ENCODE measurements at regions not wholly inside any gene's neighbourhood (a gene's known extent, or its start where the extent isn't known, plus 50 kb on each side); places are given as distances from the start of the nearest gene placed in this dataset.

GRCh38 chr7:12456506-12456905 lies 52.8 kb upstream of the VWDE start:
- Histone ChIP-seq H3K27me3 (ENCODE audit: control insufficient read depth, insufficient read depth) (no peaks in the 10 kb centered on the region), H3K4me3 (ENCODE audit: low read length) (no peak overlapping the region), H3K27ac (ENCODE audit: low read length) (no peak overlapping the region), H3K4me1 (ENCODE audit: control insufficient read depth, insufficient read depth, low read length) (no peaks in the 10 kb centered on the region), H3K9me3 (ENCODE audit: control insufficient read depth, low read length) (no peaks in the 10 kb centered on the region)
- DNase-seq (peak in 1 of 3 donors; percentile 40), ATAC-seq (no peak)
- 26% methylated on average over 1 of the region's 1 CpG for WGBS
- intact Hi-C loops (cut with DNase I), result loop anchor here in 3 of 4 donors (5.0 kb wide), 1 partner anchor 36 kb away; no protein-coding TSS in a partner anchor

- DNase-seq (no peak), ATAC-seq (peak; percentile 61 to 76)
- no peaks in the 10 kb centered on the region for H3K9me3 ChIP-seq (ENCODE audit: control insufficient read depth, low read length)
- no peak overlapping the region for H3K27ac ChIP-seq (ENCODE audit: low read length)
- H3K27me3 ChIP-seq (ENCODE audit: control insufficient read depth, insufficient read depth), result no peaks in the 10 kb centered on the region
- no peaks in the 10 kb centered on the region for H3K4me1 ChIP-seq (ENCODE audit: control insufficient read depth, insufficient read depth, low read length)
- no peak overlapping the region for H3K4me3 ChIP-seq (ENCODE audit: low read length)
- WGBS, result 41% methylated on average over 4 of the region's 4 CpGs
- intact Hi-C loops (cut with DNase I), result loop anchor here in 3 of 4 donors (5.0 kb wide), 1 partner anchor 34 kb away; no protein-coding TSS in a partner anchor
Observed at GRCh38 chr7:12458520-12459131, 55.0 kb upstream of the VWDE start.

DNA sequence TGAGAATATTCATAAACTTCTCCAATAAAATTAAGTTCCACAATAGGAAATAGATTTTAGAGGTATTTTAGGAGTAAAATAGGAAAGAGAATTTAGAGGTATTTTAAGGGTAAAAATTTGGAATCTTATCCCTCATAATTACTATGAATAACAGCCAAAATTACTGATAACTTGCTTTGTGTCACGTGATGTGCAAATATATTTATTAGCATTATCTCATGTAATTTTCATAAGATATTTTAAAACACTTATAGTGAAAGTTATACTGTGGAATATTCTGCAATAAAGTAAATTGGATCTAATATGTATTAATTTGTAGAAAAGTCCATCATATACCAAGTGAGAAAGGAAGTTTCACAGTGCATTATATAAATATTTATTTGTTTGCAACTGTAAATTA lies 64.2 kb upstream of the VWDE start:
- no peak overlapping the region for H3K27ac ChIP-seq (ENCODE audit: low read length)
- intact Hi-C loops (cut with DNase I), result no loop called here
- no peak for DNase-seq
- no peak for ATAC-seq
- no peak overlapping the region for H3K4me3 ChIP-seq (ENCODE audit: low read length)
- H3K27me3 ChIP-seq (ENCODE audit: control insufficient read depth, insufficient read depth), result no peaks in the 10 kb centered on the region
- no peaks in the 10 kb centered on the region for H3K4me1 ChIP-seq (ENCODE audit: control insufficient read depth, insufficient read depth, low read length)
- 62% methylated on average over 1 of the region's 1 CpG for WGBS
- H3K9me3 ChIP-seq (ENCODE audit: control insufficient read depth, low read length), result no peaks in the 10 kb centered on the region

- Histone ChIP-seq H3K27me3 (ENCODE audit: control insufficient read depth, insufficient read depth) (no peaks in the 10 kb centered on the region), H3K4me1 (ENCODE audit: control insufficient read depth, insufficient read depth, low read length) (no peaks in the 10 kb centered on the region), H3K27ac (ENCODE audit: low read length) (no peak overlapping the region), H3K9me3 (ENCODE audit: control insufficient read depth, low read length) (no peaks in the 10 kb centered on the region), H3K4me3 (ENCODE audit: low read length) (no peak overlapping the region)
- 79% methylated on average over 5 of the region's 5 CpGs for WGBS
- intact Hi-C loops (cut with DNase I), result no loop called here
- ATAC-seq (no peak), DNase-seq (no peak)
Observed at GRCh38 chr7:12469568-12469967, 65.9 kb upstream of the VWDE start.

- H3K27me3 ChIP-seq (ENCODE audit: control insufficient read depth, insufficient read depth), result no peaks in the 10 kb centered on the region
- peaks cover 2% of the 10 kb centered on the region for H3K4me1 ChIP-seq (ENCODE audit: control insufficient read depth, insufficient read depth, low read length)
- H3K4me3 ChIP-seq (ENCODE audit: low read length), result no peak overlapping the region
- ATAC-seq (no peak), DNase-seq (peak in 2 of 3 donors; percentile 25 to 28)
- intact Hi-C loops (cut with DNase I), result no loop called here
- no peaks in the 10 kb centered on the region for H3K9me3 ChIP-seq (ENCODE audit: control insufficient read depth, low read length)
- WGBS, result 96% methylated on average over 29 of the region's 29 CpGs
- H3K27ac ChIP-seq (ENCODE audit: low read length), result no peak overlapping the region
Observed at GRCh38 chr7:12470930-12471329, 67.3 kb upstream of the VWDE start.

DNA sequence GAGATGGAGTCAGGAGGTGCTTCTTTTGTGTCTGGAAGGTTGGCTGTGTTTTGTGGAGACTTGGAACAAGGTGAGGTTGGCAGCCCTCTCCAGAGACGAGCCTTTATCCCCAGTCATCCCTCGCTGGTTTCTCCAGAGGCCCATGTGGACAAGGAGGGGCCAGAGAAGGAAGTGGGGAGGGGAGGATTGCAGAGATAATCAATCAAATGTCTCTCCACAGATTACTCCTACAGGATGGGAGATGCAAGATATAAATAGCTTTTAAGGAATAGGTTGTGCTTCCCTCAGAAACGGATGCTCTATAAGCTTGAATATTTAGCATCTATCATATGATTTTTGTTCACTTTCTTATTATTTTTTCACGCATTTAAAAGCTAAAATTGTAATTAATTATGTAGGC lies 70.4 kb upstream of the VWDE start:
- intact Hi-C loops (cut with DNase I), result no loop called here
- ATAC-seq (no peak), DNase-seq (no peak)
- Histone ChIP-seq H3K27ac (ENCODE audit: low read length) (no peak overlapping the region), H3K4me3 (ENCODE audit: low read length) (no peak overlapping the region), H3K27me3 (ENCODE audit: control insufficient read depth, insufficient read depth) (no peaks in the 10 kb centered on the region), H3K9me3 (ENCODE audit: control insufficient read depth, low read length) (no peaks in the 10 kb centered on the region), H3K4me1 (ENCODE audit: control insufficient read depth, insufficient read depth, low read length) (peaks cover 2% of the 10 kb centered on the region)
- 69% methylated on average over 4 of the region's 4 CpGs for WGBS

- intact Hi-C loops (cut with DNase I), result no loop called here
- Histone ChIP-seq H3K9me3 (ENCODE audit: control insufficient read depth, low read length) (no peaks in the 10 kb centered on the region), H3K4me3 (ENCODE audit: low read length) (no peak overlapping the region), H3K4me1 (ENCODE audit: control insufficient read depth, insufficient read depth, low read length) (peaks cover 2% of the 10 kb centered on the region), H3K27me3 (ENCODE audit: control insufficient read depth, insufficient read depth) (no peaks in the 10 kb centered on the region), H3K27ac (ENCODE audit: low read length) (peak overlapping the region; percentile 26)
- WGBS, result 29% methylated on average over 6 of the region's 6 CpGs
- ATAC-seq (peak; percentile 31 to 52), DNase-seq (no peak)
Observed at GRCh38 chr7:12475362-12476063, 71.8 kb upstream of the VWDE start.

DNA sequence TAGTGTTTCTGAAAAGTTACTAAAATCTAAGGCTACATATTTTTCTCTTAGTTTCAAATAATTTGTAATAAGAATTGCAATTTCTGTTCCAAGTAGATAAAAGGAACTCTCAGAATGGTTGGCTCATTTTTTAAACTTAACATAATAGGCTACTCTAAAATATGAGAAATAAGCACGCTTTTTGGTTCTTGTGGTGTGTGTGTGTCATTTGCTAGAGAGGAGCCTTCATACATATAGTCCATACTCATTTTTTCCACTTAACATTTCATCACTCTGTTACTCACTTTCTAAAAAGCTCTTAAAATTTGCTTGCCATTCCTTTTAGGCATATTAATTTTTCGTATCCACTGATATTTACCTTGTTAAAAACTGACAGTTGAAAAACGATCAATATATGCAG lies 74.0 kb upstream of the VWDE start:
- DNase-seq (no peak), ATAC-seq (no peak)
- H3K4me1 ChIP-seq (ENCODE audit: control insufficient read depth, insufficient read depth, low read length), result peaks cover 2% of the 10 kb centered on the region
- intact Hi-C loops (cut with DNase I), result no loop called here
- no peaks in the 10 kb centered on the region for H3K9me3 ChIP-seq (ENCODE audit: control insufficient read depth, low read length)
- H3K27ac ChIP-seq (ENCODE audit: low read length), result no peak overlapping the region
- H3K27me3 ChIP-seq (ENCODE audit: control insufficient read depth, insufficient read depth), result no peaks in the 10 kb centered on the region
- H3K4me3 ChIP-seq (ENCODE audit: low read length), result no peak overlapping the region
- WGBS, result 49% methylated on average over 3 of the region's 3 CpGs

DNA sequence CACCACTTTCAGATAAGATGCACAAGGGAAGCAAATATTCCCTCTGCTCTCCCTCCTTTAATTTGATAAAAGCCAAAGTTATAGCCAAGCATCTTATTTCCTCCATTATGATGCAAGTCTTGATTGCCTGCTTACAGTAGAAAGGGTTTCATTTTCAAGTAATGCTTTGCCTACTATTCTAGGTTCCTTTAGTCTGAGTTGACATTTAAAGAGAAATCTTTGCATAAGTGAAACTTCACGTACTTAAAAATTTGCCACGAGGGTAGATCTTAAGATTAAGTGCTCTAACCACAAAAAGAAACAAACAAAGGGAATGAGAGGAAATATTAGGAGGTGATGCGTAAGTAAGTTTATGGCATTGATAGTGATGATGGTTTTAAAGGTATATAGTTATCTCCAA lies 78.1 kb upstream of the VWDE start:
- DNase-seq, result no peak
- whole genome bisulfite sequencing, result 74% methylated on average over 3 of the region's 3 CpGs
- Histone ChIP-seq H3K27ac (ENCODE audit: low read length) (no peak overlapping the region), H3K9me3 (ENCODE audit: control insufficient read depth, low read length) (no peaks in the 10 kb centered on the region), H3K4me3 (ENCODE audit: low read length) (no peak overlapping the region), H3K27me3 (ENCODE audit: control insufficient read depth, insufficient read depth) (no peaks in the 10 kb centered on the region), H3K4me1 (ENCODE audit: control insufficient read depth, insufficient read depth, low read length) (no peaks in the 10 kb centered on the region)
- intact Hi-C loops (cut with DNase I), result loop anchor here in 1 of 4 donors (10.0 kb wide), 1 partner anchor 47 kb away; no protein-coding TSS in a partner anchor
- no peak for ATAC-seq

GRCh38 chr7:12485845-12486244 lies 82.2 kb upstream of the VWDE start:
- no peaks in the 10 kb centered on the region for H3K9me3 ChIP-seq (ENCODE audit: control insufficient read depth, low read length)
- intact Hi-C loops (cut with DNase I), result loop anchor here in 1 of 4 donors (10.0 kb wide), 1 partner anchor 51 kb away; no protein-coding TSS in a partner anchor
- DNase-seq, result no peak
- ATAC-seq, result no peak
- no peaks in the 10 kb centered on the region for H3K4me1 ChIP-seq (ENCODE audit: control insufficient read depth, insufficient read depth, low read length)
- no peak overlapping the region for H3K27ac ChIP-seq (ENCODE audit: low read length)
- 98% methylated on average over 2 of the region's 2 CpGs for WGBS
- H3K27me3 ChIP-seq (ENCODE audit: control insufficient read depth, insufficient read depth), result no peaks in the 10 kb centered on the region
- no peak overlapping the region for H3K4me3 ChIP-seq (ENCODE audit: low read length)

GRCh38 chr7:12488341-12488740 lies 82.2 kb upstream of the SCIN start:
- intact Hi-C loops (cut with DNase I), result loop anchor here in 1 of 4 donors (10.0 kb wide), 1 partner anchor 54 kb away; no protein-coding TSS in a partner anchor
- no peak for DNase-seq
- no peak for ATAC-seq

More at GRCh38 chr7:12488341-12488740, 82.2 kb upstream of the SCIN start:
- Histone ChIP-seq H3K27me3 (ENCODE audit: control insufficient read depth, insufficient read depth) (no peaks in the 10 kb centered on the region), H3K27ac (ENCODE audit: low read length) (no peak overlapping the region), H3K4me1 (ENCODE audit: control insufficient read depth, insufficient read depth, low read length) (no peaks in the 10 kb centered on the region), H3K9me3 (ENCODE audit: control insufficient read depth, low read length) (no peaks in the 10 kb centered on the region), H3K4me3 (ENCODE audit: low read length) (no peak overlapping the region)
